ENCODE measurements at regions not wholly inside any gene's neighbourhood (a gene's known extent, or its start where the extent isn't known, plus 50 kb on each side); places are given as distances from the start of the nearest gene placed in this dataset. TPM values are rescaled to one million over a fixed set of nuclear protein-coding genes. Genes with fewer than 3 reads are reported as not detected.

- Mint-ChIP-seq H3K4me1 (no peaks in the 10 kb centered on the region), H3K4me3 (no peak overlapping the region), H3K9me3 (ENCODE audit: low read depth) (no peaks in the 10 kb centered on the region), H3K27ac (no peak overlapping the region), H3K36me3 (no peaks in the 10 kb centered on the region), H3K27me3 (no peaks in the 10 kb centered on the region)
- no peak for DNase-seq
- ATAC-seq: no peak
- CTCF ChIA-PET: no interaction called here
Observed at GRCh38 chrX:6291444-6291843, 62.8 kb upstream of the NLGN4X start.

GRCh38 chrX:6283826-6284225 lies 55.2 kb upstream of the NLGN4X start:
- no peak overlapping the region for H3K27ac Mint-ChIP-seq
- CTCF ChIA-PET: no interaction called here
- no peaks in the 10 kb centered on the region for H3K27me3 Mint-ChIP-seq
- DNase-seq: no peak
- ATAC-seq: no peak
- no peaks in the 10 kb centered on the region for H3K4me1 Mint-ChIP-seq
- peaks cover 5% of the 10 kb centered on the region for H3K9me3 Mint-ChIP-seq (ENCODE audit: low read depth)
- no peaks in the 10 kb centered on the region for H3K36me3 Mint-ChIP-seq
- H3K4me3 Mint-ChIP-seq: no peak overlapping the region

GRCh38 chrX:6279277-6279909 lies 50.7 kb upstream of the NLGN4X start:
- no peak overlapping the region for H3K27ac Mint-ChIP-seq
- no peak overlapping the region for H3K4me3 Mint-ChIP-seq
- ATAC-seq (no peak), DNase-seq (no peak)
- H3K27me3 Mint-ChIP-seq: no peaks in the 10 kb centered on the region
- CTCF ChIA-PET: no interaction called here
- H3K9me3 Mint-ChIP-seq (ENCODE audit: low read depth): peaks cover 8% of the 10 kb centered on the region
- no peaks in the 10 kb centered on the region for H3K36me3 Mint-ChIP-seq
- H3K4me1 Mint-ChIP-seq: no peaks in the 10 kb centered on the region

Small RNAs in the stretch of these regions (microRNA-seq; reads per million reads assigned to microRNA genes)
- not detected for gene MIR4770
